NCI-H1930 (cell line): ENCODE measurements at regions not wholly inside any gene's neighbourhood (a gene's known extent, or its start where the extent isn't known, plus 50 kb on each side); places are given as distances from the start of the nearest gene placed in this dataset.

ENCODE experiments used
- DNase-seq, 2 experiments: peaks; one replicate each; lab custom pipeline; 2025; lab: John Stamatoyannopoulos, UW

- no peak for DNase-seq
Measured at GRCh38 chr11:122276221-122276620, 160.2 kb upstream of the BLID start.

- no peak for DNase-seq
Measured at GRCh38 chr11:122275508-122275907, 159.5 kb upstream of the BLID start.

GRCh38 chr11:122273476-122274191 lies 157.6 kb upstream of the BLID start:
- no peak for DNase-seq

- no peak for DNase-seq
Measured at GRCh38 chr11:122271745-122272144, 155.7 kb upstream of the BLID start.

GRCh38 chr11:122271137-122271536 lies 155.1 kb upstream of the BLID start:
- DNase-seq: no peak

- DNase-seq: no peak
Measured at GRCh38 chr11:122270535-122270934, 154.5 kb upstream of the BLID start.

GRCh38 chr11:122269824-122270223 lies 153.8 kb upstream of the BLID start:
- DNase-seq: no peak

- no peak for DNase-seq
Measured at GRCh38 chr11:122268601-122269130, 152.7 kb upstream of the BLID start.

- no peak for DNase-seq
Measured at GRCh38 chr11:122267602-122268001, 151.6 kb upstream of the BLID start.

GRCh38 chr11:122265981-122266380 lies 150.0 kb upstream of the BLID start:
- DNase-seq: no peak

GRCh38 chr11:122264121-122264520 lies 148.1 kb upstream of the BLID start:
- no peak for DNase-seq

GRCh38 chr11:122261546-122261945 lies 145.5 kb upstream of the BLID start:
- no peak for DNase-seq

GRCh38 chr11:122259195-122259821 lies 143.3 kb upstream of the BLID start:
- no peak for DNase-seq

- DNase-seq: no peak
Measured at GRCh38 chr11:122258446-122259194, 142.6 kb upstream of the BLID start.

GRCh38 chr11:122253589-122254231 lies 137.7 kb upstream of the BLID start:
- DNase-seq: no peak

- DNase-seq: no peak
Measured at GRCh38 chr11:122248939-122249338, 132.9 kb upstream of the BLID start.

GRCh38 chr11:122248131-122248530 lies 132.1 kb upstream of the BLID start:
- no peak for DNase-seq

GRCh38 chr11:122246874-122247273 lies 130.9 kb upstream of the BLID start:
- DNase-seq: no peak

- DNase-seq: no peak
Measured at GRCh38 chr11:122242731-122243130, 126.7 kb upstream of the BLID start.

- DNase-seq: no peak
Measured at GRCh38 chr11:122241566-122241965, 125.6 kb upstream of the BLID start.

- no peak for DNase-seq
Measured at GRCh38 chr11:122240638-122241037, 124.6 kb upstream of the BLID start.

GRCh38 chr11:122235615-122236014 lies 119.6 kb upstream of the BLID start:
- no peak for DNase-seq
